Activated T-helper 1 cell treated with anti-CD3 and anti-CD28 coated beads, Interleukin-12 subunit alpha, Interleukin-12 subunit beta, Interleukin-2, Interleukin-4 antibody, amounts not matched to agents 30 ng/mL and 10 ng/mL and 1 ng/mL, durations not matched to agents 14 hours and 24 hours and 36 hours (primary cell): ENCODE measurements at regions not wholly inside any gene's neighbourhood (a gene's known extent, or its start where the extent isn't known, plus 50 kb on each side); places are given as distances from the start of the nearest gene placed in this dataset.
"Not testable (repeated sequence)": the region's sequence is repeated elsewhere in the genome, so short reads cannot be mapped to it uniquely, and the experiment has no call there.

Experiments
- DNase-seq: peaks from one replicate; pipeline ENCODE4 v3.0.0; 2021; ENCODE audit warnings: low spot score
- H3K27ac Mint-ChIP-seq: one replicate; pipeline ENCODE4 v1.8.0; 2021; ENCODE audit warnings: mild to moderate bottlenecking, mixed read lengths
- H3K27me3 Mint-ChIP-seq: one replicate; pipeline ENCODE4 v1.8.0; 2022; ENCODE audit warnings: mild to moderate bottlenecking, moderate library complexity, mixed read lengths; ENCODE audit not compliant: insufficient read depth
- H3K36me3 Mint-ChIP-seq: one replicate; pipeline ENCODE4 v1.8.0; 2021; ENCODE audit warnings: low read depth, mixed read lengths
- H3K4me1 Mint-ChIP-seq: one replicate; pipeline ENCODE4 v1.8.0; 2021; ENCODE audit warnings: low read depth, mixed read lengths
- H3K4me3 Mint-ChIP-seq: one replicate; pipeline ENCODE4 v1.8.0; 2021; ENCODE audit warnings: mild to moderate bottlenecking, moderate library complexity, mixed read lengths
- H3K9me3 Mint-ChIP-seq: one replicate; pipeline ENCODE4 v1.8.0; 2021; ENCODE audit warnings: mixed read lengths
- intact Hi-C: fragments of 100-400 bp; cut with micrococcal nuclease; formaldehyde crosslinking; loops from one replicate; pipeline ENCODE4 v1.15.1; 2024

DNA sequence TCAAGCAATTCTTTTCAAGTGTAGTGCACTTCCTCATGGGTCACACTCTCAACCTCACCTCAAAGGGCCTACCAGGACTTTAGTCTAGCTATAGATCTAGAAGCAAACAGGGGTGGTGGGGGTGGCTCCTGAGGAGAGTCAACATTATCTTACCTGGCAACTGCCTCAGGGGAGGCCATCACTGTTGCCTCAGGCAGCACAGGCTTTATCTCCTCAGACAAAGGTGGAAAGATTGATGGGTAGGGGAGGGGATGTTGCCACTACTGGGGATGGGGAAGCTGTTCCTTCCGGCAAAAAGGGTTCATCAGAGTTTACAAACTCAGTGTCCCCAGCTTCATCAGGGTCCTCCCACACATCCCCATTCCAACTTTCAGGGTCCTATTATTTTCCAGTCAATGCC lies 87.4 kb upstream of the CYRIA start:
- H3K9me3 Mint-ChIP-seq, H3K4me1 Mint-ChIP-seq, DNase-seq, H3K36me3 Mint-ChIP-seq, H3K4me3 Mint-ChIP-seq, H3K27me3 Mint-ChIP-seq, intact Hi-C loops, H3K27ac Mint-ChIP-seq: not testable (repeated sequence)

DNA sequence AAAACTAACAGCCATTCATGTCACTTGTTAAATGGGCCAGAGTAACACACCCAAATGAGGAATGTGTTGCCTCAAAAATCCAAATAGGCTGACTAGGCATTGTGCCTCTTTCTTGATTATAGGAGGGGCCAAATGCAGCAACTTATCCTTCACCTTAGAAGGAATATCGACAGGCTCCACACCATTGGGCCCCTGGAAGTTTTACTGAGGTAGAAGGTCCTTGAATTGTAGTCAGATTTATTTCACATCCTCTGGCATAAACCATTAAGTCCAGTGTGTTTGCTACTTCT lies 85.2 kb upstream of the CYRIA start:
- DNase-seq, H3K27me3 Mint-ChIP-seq, H3K36me3 Mint-ChIP-seq, intact Hi-C loops, H3K9me3 Mint-ChIP-seq, H3K4me3 Mint-ChIP-seq, H3K27ac Mint-ChIP-seq: not testable (repeated sequence)
- H3K4me1 Mint-ChIP-seq: peaks cover 24% of the 10 kb centered on the region

DNA sequence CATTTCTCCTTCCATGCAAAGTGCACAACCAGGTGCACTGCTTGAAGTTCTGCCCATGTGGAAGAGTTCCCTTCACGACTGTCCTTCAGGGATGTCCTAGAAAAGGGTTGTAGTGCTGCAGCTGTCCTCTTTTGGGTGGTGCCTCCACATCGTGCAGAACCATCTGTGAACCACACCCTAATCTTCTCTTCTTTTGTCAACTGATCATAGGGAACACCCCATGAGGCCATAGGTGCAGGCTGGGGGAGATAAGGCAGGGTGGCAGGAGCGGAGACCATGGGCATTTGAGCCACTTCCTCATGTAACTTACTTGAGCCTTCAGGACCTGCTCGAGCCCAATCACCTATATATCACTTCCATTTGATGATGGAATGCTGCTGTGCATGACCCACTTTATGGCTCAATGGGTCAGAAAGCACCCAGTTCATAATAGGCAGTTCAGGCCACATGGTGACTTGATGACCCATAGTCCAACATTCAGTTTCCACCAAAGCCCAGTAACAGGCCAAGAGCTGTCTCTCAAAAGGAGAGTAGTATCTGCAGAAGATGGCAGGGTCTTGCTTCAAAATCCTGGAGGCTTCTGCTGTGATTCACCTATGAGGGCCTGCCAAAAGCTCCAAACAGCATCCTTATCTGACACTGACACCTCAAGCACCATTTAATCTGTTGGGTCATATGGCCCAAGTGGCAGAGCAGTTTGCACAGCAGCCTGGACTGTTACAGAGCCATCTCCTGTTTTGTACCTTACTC lies 84.7 kb upstream of the CYRIA start:
- H3K36me3 Mint-ChIP-seq: no peaks in the 10 kb centered on the region
- no peaks in the 10 kb centered on the region for H3K27me3 Mint-ChIP-seq
- H3K4me3 Mint-ChIP-seq: no peak overlapping the region
- DNase-seq: no peak
- H3K27ac Mint-ChIP-seq: no peak overlapping the region
- intact Hi-C loops: no loop called here
- H3K4me1 Mint-ChIP-seq: peaks cover 26% of the 10 kb centered on the region
- no peaks in the 10 kb centered on the region for H3K9me3 Mint-ChIP-seq

DNA sequence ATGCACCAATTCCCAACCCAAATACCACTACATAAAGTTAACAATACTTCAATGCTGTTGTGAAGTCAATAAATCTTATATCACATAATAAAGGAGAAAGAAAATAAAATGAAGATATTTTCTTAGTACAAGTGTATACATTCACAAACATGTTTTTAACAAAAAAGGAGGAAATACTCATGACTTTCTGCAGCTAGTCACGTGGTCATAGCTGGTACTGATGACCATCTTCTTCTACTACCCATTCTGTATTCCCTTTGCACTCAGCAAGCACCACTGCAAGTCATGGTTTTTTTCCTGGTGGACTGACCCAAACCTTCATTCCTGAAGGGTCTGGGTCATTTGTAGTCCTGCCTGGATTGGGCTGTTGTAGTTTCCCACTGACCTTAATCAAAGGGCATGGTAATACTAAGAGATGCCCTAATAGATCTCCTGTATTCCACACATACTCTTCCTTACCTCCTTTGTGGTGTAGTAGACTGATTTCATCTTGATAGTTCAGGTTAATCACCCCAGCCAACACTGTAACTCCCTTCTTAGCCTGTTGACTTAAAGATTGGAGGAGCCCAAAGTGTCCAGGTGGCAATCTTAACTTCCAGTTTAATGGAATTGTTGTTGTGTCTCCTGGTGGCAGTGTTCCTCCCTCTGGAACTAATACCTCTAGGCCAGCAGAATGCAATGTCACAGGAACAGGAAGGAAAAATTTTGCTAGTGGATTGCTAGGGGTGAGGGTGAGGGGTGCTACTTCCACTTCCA lies 83.1 kb upstream of the CYRIA start:
- H3K27me3 Mint-ChIP-seq, H3K9me3 Mint-ChIP-seq, H3K36me3 Mint-ChIP-seq, H3K4me3 Mint-ChIP-seq, H3K27ac Mint-ChIP-seq, DNase-seq, intact Hi-C loops: not testable (repeated sequence)
- H3K4me1 Mint-ChIP-seq: peaks cover 26% of the 10 kb centered on the region

DNA sequence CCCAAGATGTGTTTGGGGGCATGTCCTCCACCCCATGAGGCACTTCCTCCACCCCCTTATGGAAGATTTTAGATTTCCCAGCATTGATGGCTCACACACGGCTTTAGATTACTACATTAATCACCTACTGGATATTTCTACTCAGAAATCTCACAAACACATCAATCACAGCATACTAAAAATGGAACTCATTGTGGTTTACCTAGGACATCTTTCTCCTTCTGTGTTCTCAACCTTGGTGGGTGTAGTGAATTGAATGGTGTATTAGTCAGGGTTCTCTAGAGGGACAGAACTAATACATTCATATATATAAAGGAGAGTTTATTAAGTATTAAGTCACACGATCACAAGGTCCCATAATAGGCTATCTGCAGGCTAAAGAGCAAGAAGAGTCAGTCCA lies 82.1 kb upstream of the CYRIA start:
- H3K4me1 Mint-ChIP-seq: peaks cover 26% of the 10 kb centered on the region
- no peaks in the 10 kb centered on the region for H3K9me3 Mint-ChIP-seq
- no peak for DNase-seq
- no peaks in the 10 kb centered on the region for H3K27me3 Mint-ChIP-seq
- no peaks in the 10 kb centered on the region for H3K36me3 Mint-ChIP-seq
- H3K27ac Mint-ChIP-seq: peak overlapping the region; percentile 54
- intact Hi-C loops: loop anchor here (1.0 kb wide), 1 partner anchor 22 kb away; no protein-coding TSS in a partner anchor
- H3K4me3 Mint-ChIP-seq: no peak overlapping the region

DNA sequence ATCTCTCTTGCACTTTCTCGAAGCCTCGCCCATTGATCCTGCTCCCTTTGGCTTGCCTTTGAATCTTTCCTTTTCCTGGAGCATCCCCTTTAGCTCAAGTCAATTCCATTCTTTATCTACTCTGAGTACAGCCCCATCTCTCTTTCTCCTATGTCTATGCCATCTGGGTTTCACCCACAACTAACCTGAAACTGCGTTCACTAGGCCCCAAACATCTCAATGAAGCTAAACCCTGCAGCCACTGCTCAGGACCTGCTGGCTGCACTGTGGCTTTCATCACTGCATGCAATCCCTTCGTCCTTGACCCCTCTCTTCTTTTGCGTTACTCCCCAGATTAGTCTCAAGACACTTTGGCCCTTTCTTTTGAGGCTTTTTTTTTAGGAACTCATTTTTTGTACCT lies 81.6 kb upstream of the CYRIA start:
- peak overlapping the region; percentile 54 for H3K27ac Mint-ChIP-seq
- H3K27me3 Mint-ChIP-seq: no peaks in the 10 kb centered on the region
- peaks cover 26% of the 10 kb centered on the region for H3K4me1 Mint-ChIP-seq
- H3K9me3 Mint-ChIP-seq: no peaks in the 10 kb centered on the region
- intact Hi-C loops: loop anchor here (1.0 kb wide), 1 partner anchor 22 kb away; no protein-coding TSS in a partner anchor
- no peak overlapping the region for H3K4me3 Mint-ChIP-seq
- DNase-seq: no peak
- no peaks in the 10 kb centered on the region for H3K36me3 Mint-ChIP-seq

DNA sequence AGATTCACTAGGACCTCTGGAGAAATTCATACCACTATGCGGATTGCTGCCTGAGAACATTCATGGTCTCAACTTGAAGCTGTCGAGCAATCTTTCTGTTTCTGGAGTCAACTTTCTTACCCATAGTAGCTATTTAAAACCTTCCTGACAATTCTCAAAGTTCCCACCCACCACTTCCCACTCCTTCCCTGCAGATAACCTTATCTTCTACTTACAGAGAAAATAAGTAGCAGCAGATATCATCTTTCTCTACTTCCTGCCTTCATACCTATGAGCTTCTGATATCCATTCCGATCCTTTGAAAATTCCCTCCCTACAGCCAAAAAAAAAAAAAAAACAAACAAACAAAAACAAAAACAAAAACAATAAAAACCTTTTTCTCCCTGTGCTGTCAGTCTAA lies 81.2 kb upstream of the CYRIA start:
- Mint-ChIP-seq H3K27me3 (no peaks in the 10 kb centered on the region), H3K36me3 (no peaks in the 10 kb centered on the region), H3K27ac (no peak overlapping the region), H3K4me3 (no peak overlapping the region), H3K9me3 (no peaks in the 10 kb centered on the region), H3K4me1 (peaks cover 26% of the 10 kb centered on the region)
- DNase-seq: no peak
- intact Hi-C loops: loop anchor here (1.0 kb wide), 1 partner anchor 22 kb away; no protein-coding TSS in a partner anchor

DNA sequence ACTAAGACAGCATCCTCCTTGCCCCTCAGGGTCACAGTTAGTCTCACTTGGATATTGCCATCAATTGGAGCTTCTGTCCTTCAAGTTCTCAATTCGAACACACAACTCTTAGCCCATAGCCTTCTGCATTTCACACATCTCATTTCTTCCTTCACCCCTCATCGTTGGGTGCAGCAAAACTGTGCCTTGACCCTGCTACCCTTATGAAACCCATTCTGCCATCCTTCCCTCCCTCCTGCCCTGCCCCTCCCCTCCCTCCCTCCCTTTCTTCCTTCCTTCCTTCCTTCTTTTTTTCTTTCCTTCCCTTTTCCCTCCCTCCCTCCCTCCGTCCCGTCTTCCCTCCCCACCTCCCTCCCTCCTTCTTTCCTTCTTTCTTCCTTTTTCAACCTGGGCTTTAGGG lies 80.7 kb upstream of the CYRIA start:
- DNase-seq: no peak
- Mint-ChIP-seq H3K27ac (no peak overlapping the region), H3K9me3 (no peaks in the 10 kb centered on the region), H3K36me3 (no peaks in the 10 kb centered on the region), H3K27me3 (peaks cover 2% of the 10 kb centered on the region), H3K4me1 (peaks cover 26% of the 10 kb centered on the region), H3K4me3 (no peak overlapping the region)
- intact Hi-C loops: no loop called here

DNA sequence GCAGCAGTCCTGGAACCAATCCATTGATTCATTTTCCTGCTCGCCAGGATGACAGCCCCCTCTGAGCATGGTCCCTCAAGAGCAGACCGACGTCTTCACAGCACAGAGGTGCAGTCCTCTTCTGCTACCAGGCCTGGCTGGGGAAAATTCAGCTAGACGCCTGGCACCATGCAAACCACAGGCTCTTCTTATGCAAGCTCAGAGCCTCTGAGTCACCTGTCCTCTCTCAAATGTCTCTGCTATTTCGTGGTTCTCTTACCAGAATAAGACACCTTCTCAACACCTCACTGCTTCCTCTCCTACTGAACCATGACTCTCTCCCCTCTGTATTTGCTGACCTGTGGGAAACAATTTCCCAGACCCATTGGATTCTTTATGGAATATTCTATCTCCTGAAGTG lies 79.8 kb upstream of the CYRIA start:
- Mint-ChIP-seq H3K27ac (no peak overlapping the region), H3K4me3 (no peak overlapping the region), H3K36me3 (no peaks in the 10 kb centered on the region), H3K27me3 (peaks cover 2% of the 10 kb centered on the region), H3K4me1 (peaks cover 26% of the 10 kb centered on the region), H3K9me3 (no peaks in the 10 kb centered on the region)
- DNase-seq: no peak
- intact Hi-C loops: no loop called here

DNA sequence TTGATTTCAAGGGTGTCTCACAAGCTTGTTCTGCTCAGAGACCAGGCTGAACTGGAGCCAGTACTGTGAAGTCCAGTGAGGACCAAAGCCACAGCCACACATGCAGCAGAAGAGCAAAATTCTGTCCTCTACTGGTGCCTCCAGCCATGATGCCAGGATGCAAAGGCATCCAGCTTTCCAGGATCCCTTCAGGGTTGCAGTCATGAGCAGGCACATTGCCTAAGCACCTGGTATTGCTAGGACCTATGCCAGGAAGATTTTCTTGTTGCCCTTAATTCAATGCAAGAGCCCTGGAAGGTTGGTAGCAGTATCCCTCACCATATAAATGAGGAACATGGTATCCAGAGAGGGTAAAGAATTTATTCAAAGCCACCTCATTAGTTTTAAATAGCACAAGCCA lies 78.9 kb upstream of the CYRIA start:
- intact Hi-C loops: no loop called here
- no peak for DNase-seq
- Mint-ChIP-seq H3K9me3 (no peaks in the 10 kb centered on the region), H3K27ac (no peak overlapping the region), H3K4me1 (peaks cover 26% of the 10 kb centered on the region), H3K36me3 (no peaks in the 10 kb centered on the region), H3K4me3 (no peak overlapping the region), H3K27me3 (peaks cover 2% of the 10 kb centered on the region)

DNA sequence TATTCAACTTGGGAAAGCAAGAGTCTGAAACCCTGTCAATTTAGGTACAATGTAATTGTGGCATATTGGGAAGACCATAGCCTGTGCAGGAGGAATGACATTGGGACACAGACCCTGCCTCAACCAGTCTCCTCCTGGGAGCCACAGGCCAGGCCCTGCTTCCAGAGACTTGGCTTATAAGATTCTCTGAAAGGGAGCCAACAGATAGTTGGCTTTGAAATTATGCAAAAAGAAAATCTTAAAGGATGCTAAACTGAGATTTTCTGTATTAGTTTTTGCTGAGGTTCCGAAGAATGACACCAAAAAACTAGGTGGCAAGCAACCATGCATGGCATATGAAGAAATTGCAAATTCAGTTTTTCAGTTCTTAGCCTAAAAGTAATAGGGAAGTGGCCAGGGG lies 76.4 kb upstream of the CYRIA start:
- H3K36me3 Mint-ChIP-seq: no peaks in the 10 kb centered on the region
- peaks cover 13% of the 10 kb centered on the region for H3K4me1 Mint-ChIP-seq
- H3K27ac Mint-ChIP-seq: no peak overlapping the region
- H3K4me3 Mint-ChIP-seq: no peak overlapping the region
- no peak for DNase-seq
- intact Hi-C loops: no loop called here
- no peaks in the 10 kb centered on the region for H3K9me3 Mint-ChIP-seq
- H3K27me3 Mint-ChIP-seq: peaks cover 2% of the 10 kb centered on the region

DNA sequence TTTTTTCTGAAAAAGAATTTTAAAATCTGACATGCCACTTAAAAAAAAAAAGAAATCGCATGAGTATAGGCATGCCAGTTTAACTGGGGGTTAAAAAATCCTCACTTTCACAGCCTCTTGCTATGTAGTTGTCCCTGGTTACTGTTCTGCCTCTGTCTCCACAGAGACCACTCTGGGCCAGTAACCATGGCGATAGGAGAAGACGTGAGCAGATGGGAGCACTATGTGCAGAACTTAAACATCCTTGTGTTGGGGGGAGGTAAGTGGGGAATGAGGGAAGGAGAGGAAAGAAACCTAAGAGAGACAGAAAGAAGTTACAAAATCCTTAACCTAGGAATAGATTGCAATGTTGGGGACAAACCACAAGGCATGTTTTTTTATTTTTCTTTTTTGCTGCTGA lies 75.9 kb upstream of the CYRIA start:
- no peak for DNase-seq
- Mint-ChIP-seq H3K9me3 (no peaks in the 10 kb centered on the region), H3K4me3 (no peak overlapping the region), H3K27me3 (peaks cover 2% of the 10 kb centered on the region), H3K36me3 (no peaks in the 10 kb centered on the region), H3K27ac (no peak overlapping the region), H3K4me1 (peaks cover 8% of the 10 kb centered on the region)
- intact Hi-C loops: no loop called here

DNA sequence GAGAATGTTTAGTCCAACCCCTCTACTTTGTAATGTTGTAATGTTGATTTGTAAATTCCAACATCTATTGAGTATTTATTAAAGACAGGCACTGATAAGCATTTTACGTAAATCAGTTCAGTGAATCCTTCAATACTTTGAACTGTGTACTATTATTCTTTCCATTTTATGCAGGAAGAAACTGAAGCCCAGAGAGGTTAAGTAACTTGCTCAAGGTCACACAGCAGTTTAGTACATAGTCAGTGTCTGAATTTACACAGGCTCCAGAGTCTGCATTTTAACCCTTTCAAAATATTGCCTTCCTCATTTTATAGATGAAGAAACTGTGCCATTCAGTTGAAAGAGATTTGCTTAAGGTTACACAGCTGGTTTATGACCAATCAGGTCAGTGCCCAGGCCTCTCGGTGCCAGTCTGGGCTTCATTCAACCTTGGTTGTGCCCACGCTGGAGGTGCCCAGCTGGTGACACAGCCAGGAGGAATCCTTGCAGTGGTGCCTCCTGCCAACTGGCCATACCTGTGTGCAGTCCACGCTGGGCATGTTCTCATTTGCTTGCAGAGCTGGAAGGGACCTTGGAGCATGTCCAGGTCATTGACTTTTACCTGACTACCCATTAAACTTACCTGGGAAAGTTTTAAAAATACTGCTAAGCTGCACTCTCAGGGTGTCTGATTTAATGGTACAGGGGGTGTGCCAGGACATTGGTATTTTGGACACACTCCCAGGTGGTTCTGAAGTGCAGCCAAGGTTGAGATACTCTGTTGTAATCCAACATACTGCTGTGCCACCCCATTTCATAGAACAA lies 74.3 kb upstream of the CYRIA start:
- no peak overlapping the region for H3K4me3 Mint-ChIP-seq
- H3K36me3 Mint-ChIP-seq: no peaks in the 10 kb centered on the region
- no peaks in the 10 kb centered on the region for H3K4me1 Mint-ChIP-seq
- peaks cover 2% of the 10 kb centered on the region for H3K27me3 Mint-ChIP-seq
- DNase-seq: no peak
- H3K27ac Mint-ChIP-seq: no peak overlapping the region
- intact Hi-C loops: no loop called here
- H3K9me3 Mint-ChIP-seq: no peaks in the 10 kb centered on the region
